A673 (cell line): ENCODE measurements at regions not wholly inside any gene's neighbourhood (a gene's known extent, or its start where the extent isn't known, plus 50 kb on each side); places are given as distances from the start of the nearest gene placed in this dataset.

Experiments
- BruUV-seq: library from RNA; stranded (reverse); fragments of 400-500 nt; replicated peaks from 2 replicates; lab custom pipeline; 2021; lab: Mats Ljungman, UMichigan
- CTCF ChIA-PET: fragments of 300-600 bp; sonication (Branson Sonifier 250); formaldehyde crosslinking; loops from one replicate; lab custom pipeline; 2022; ENCODE audit warnings: antibody characterized with exemption; lab: Charles Lee
- POLR2A ChIA-PET: fragments of 300-600 bp; sonication (Branson Sonifier 250); formaldehyde crosslinking; loops from one replicate; lab custom pipeline; 2022; ENCODE audit warnings: antibody characterized with exemption; ENCODE audit not compliant: low non-redundant PET; lab: Charles Lee
- DNase-seq: peaks from one replicate; pipeline ENCODE4 v3.0.0-alpha.2; 2015; ENCODE audit warnings: low spot score
- H3K27ac ChIP-seq: fragments of 200-600 bp; sonication (generic); 2 replicates; pipeline ENCODE4 v1.5.1; 2016; ENCODE audit warnings: mixed run types, low read depth, mild to moderate bottlenecking, mixed read lengths, antibody characterized with exemption, low read length; ENCODE audit not compliant: poor library complexity, severe bottlenecking
- H3K27me3 ChIP-seq: fragments of 200-600 bp; sonication (generic); replicated peaks from 2 replicates; pipeline ENCODE4 v1.6.1; 2017; ENCODE audit warnings: mixed run types, low read depth, mild to moderate bottlenecking, mixed read lengths, antibody characterized with exemption, low read length; ENCODE audit not compliant: insufficient read depth, poor library complexity
- H3K36me3 ChIP-seq: fragments of 200-600 bp; sonication (generic); 2 replicates; pipeline ENCODE4 v1.6.1; 2016; ENCODE audit warnings: mixed run types, mild to moderate bottlenecking, mixed read lengths, antibody characterized with exemption, low read length; ENCODE audit not compliant: insufficient read depth, poor library complexity, severe bottlenecking
- H3K4me1 ChIP-seq: fragments of 200-600 bp; sonication (generic); 2 replicates; pipeline ENCODE4 v1.6.1; 2017; ENCODE audit warnings: mixed run types, mild to moderate bottlenecking, mixed read lengths, antibody characterized with exemption, low read length; ENCODE audit not compliant: insufficient read depth, poor library complexity, severe bottlenecking
- H3K4me3 ChIP-seq: fragments of 200-600 bp; sonication (generic); 2 replicates; pipeline ENCODE4 v1.5.1; 2016; ENCODE audit warnings: low read depth, mixed run types, mild to moderate bottlenecking, mixed read lengths, low read length; ENCODE audit not compliant: poor library complexity, severe bottlenecking
- H3K9me3 ChIP-seq: fragments of 200-600 bp; sonication (generic); 2 replicates; pipeline ENCODE4 v1.6.1; 2016; ENCODE audit warnings: mixed run types, low read depth, mild to moderate bottlenecking, mixed read lengths, antibody characterized with exemption, low read length; ENCODE audit not compliant: poor library complexity, severe bottlenecking
- EZH2 ChIP-seq: fragments of 200-600 bp; sonication (generic); IDR thresholded peaks from 2 replicates; pipeline ENCODE4 v1.6.1; 2017; ENCODE audit warnings: borderline replicate concordance, low read depth, mild to moderate bottlenecking, mixed read lengths, antibody characterized with exemption, low read length; ENCODE audit not compliant: poor library complexity, severe bottlenecking
- intact Hi-C: fragments of 100-400 bp; cut with micrococcal nuclease; formaldehyde crosslinking; loops from one replicate; pipeline ENCODE4 v1.10.0; 2022; ENCODE audit not compliant: unreplicated experiment
- TF ChIP-seq, protein P1 (sequence below): fragments of 300-800, 200-600 bp; sonication (generic); conservative IDR thresholded peaks from 2 replicates; pipeline ENCODE4 v1.5.1; 2017; ENCODE audit warnings: low read depth, mild to moderate bottlenecking, antibody characterized with exemption, low read length, moderate library complexity, mixed read lengths

DNA sequence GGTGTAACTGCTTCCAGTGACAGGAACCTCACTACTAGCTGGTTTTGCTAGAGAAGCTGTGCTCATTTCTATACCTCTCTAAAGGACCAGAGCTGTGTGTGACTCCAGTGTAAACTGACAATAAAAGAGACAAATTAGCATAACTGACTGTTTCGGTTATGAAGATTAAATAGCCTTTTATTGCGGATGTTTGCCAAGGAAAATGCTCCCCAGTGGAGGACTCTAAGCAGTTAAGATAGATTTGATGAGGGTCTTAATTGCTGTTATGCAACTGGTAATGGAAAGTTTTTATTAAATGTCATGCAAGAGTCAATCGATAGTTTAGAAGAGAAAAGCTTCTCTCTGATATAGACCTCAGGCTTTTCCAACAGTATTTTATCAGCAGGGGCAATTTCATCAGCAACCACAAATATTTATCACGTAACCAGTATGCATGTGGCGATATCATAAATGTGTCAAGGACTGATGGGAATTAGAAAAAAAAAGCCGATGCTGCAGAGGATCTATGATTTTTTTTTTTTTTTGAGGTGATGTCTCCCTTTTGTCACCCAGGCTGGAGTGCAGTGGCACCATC is 275.2 kb upstream of the DMAC1 start:
- H3K4me1 ChIP-seq, result no peaks in the 10 kb centered on the region
- TF ChIP-seq, protein P1, sequence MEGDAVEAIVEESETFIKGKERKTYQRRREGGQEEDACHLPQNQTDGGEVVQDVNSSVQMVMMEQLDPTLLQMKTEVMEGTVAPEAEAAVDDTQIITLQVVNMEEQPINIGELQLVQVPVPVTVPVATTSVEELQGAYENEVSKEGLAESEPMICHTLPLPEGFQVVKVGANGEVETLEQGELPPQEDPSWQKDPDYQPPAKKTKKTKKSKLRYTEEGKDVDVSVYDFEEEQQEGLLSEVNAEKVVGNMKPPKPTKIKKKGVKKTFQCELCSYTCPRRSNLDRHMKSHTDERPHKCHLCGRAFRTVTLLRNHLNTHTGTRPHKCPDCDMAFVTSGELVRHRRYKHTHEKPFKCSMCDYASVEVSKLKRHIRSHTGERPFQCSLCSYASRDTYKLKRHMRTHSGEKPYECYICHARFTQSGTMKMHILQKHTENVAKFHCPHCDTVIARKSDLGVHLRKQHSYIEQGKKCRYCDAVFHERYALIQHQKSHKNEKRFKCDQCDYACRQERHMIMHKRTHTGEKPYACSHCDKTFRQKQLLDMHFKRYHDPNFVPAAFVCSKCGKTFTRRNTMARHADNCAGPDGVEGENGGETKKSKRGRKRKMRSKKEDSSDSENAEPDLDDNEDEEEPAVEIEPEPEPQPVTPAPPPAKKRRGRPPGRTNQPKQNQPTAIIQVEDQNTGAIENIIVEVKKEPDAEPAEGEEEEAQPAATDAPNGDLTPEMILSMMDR, result no peak
- no peak for TF ChIP-seq EZH2
- H3K27me3 ChIP-seq, result no peaks in the 10 kb centered on the region
- H3K27ac ChIP-seq, result no peak overlapping the region
- CTCF ChIA-PET, result no interaction called here
- intact Hi-C loops, result no loop called here
- no peak overlapping the region for H3K4me3 ChIP-seq
- no peak for DNase-seq
- POLR2A ChIA-PET, result no interaction called here
- peaks cover 35% of the 10 kb centered on the region for H3K9me3 ChIP-seq
- H3K36me3 ChIP-seq, result no peaks in the 10 kb centered on the region
- no TSS peak for BruUV-seq

GRCh38 chr9:8071445-8071798 is 271.8 kb upstream of the DMAC1 start:
- Histone ChIP-seq H3K9me3 (peaks cover 43% of the 10 kb centered on the region), H3K36me3 (no peaks in the 10 kb centered on the region), H3K27ac (no peak overlapping the region), H3K4me3 (no peak overlapping the region), H3K27me3 (no peaks in the 10 kb centered on the region), H3K4me1 (no peaks in the 10 kb centered on the region)
- ChIA-PET POLR2A (no interaction called here), CTCF (no interaction called here)
- no TSS peak for BruUV-seq
- intact Hi-C loops, result no loop called here
- no peak for TF ChIP-seq EZH2
- TF ChIP-seq, protein P1, result no peak
- no peak for DNase-seq

- H3K27me3 ChIP-seq, result no peaks in the 10 kb centered on the region
- CTCF ChIA-PET, result no interaction called here
- no peak overlapping the region for H3K27ac ChIP-seq
- H3K4me3 ChIP-seq, result no peak overlapping the region
- H3K9me3 ChIP-seq, result peaks cover 40% of the 10 kb centered on the region
- H3K36me3 ChIP-seq, result no peaks in the 10 kb centered on the region
- TF ChIP-seq EZH2, result no peak
- TF ChIP-seq, protein P1, result no peak
- intact Hi-C loops, result no loop called here
- no peaks in the 10 kb centered on the region for H3K4me1 ChIP-seq
- POLR2A ChIA-PET, result no interaction called here
- BruUV-seq, result no TSS peak
- no peak for DNase-seq
These were observed 271.3 kb upstream of the DMAC1 start for GRCh38 chr9:8070779-8071444.
